ENCODE measurements at regions not wholly inside any gene's neighbourhood (a gene's known extent, or its start where the extent isn't known, plus 50 kb on each side); places are given as distances from the start of the nearest gene placed in this dataset.

DNA sequence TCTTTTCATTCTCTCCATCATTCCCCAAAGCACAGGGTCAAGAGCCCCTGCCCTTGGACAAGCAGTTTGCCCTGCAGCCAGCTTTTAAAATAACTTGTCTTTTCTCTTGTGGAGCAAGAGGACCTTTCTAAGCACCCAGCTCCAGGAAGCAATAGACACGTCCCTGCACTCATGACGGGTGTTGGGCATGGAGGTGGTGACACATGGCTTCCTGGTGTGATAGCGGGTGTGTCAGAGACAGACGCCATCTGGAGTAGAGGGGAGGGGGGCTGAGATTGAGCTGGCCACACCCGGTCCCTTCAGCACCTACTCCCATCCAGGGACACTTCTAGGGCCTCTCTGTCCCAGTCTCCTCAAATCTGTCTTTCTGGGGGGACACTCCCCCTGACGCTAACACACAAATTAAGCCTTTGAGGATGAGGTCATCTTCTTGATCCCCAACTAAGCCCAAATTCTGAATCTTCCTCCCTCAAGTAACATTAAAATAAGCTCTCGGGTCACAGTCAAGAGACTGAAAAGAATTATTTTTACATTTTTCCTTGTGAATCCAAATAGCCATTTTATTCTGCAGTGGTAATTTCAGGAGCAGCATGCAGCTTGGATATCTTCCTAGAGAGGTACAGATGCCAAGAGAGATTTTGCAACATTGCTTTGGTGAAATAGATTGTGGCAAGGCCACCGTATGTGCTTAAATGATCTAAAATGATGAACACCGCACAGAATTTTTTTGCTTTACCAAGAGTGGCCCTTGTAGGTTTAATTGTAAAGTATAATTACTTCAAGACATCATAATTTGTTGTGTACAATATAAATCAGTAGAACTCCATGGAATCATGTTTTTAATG, 216.6 kb upstream of the IRX3 start:
- TF ChIP-seq POLR2AphosphoS5 (IDR thresholded peaks at IDR 0.05) (no peak), POLR2A (IDR thresholded peaks at IDR 0.05; ENCODE audit: low read depth) (no peak)
- TF ChIP-seq, protein P1, sequence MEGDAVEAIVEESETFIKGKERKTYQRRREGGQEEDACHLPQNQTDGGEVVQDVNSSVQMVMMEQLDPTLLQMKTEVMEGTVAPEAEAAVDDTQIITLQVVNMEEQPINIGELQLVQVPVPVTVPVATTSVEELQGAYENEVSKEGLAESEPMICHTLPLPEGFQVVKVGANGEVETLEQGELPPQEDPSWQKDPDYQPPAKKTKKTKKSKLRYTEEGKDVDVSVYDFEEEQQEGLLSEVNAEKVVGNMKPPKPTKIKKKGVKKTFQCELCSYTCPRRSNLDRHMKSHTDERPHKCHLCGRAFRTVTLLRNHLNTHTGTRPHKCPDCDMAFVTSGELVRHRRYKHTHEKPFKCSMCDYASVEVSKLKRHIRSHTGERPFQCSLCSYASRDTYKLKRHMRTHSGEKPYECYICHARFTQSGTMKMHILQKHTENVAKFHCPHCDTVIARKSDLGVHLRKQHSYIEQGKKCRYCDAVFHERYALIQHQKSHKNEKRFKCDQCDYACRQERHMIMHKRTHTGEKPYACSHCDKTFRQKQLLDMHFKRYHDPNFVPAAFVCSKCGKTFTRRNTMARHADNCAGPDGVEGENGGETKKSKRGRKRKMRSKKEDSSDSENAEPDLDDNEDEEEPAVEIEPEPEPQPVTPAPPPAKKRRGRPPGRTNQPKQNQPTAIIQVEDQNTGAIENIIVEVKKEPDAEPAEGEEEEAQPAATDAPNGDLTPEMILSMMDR (IDR thresholded peaks at IDR 0.05) = no peak
